Neural progenitor cell (in vitro differentiated cells): ENCODE measurements at regions not wholly inside any gene's neighbourhood (a gene's known extent, or its start where the extent isn't known, plus 50 kb on each side); places are given as distances from the start of the nearest gene placed in this dataset.
"Not testable (repeated sequence)": the region's sequence is repeated elsewhere in the genome, so short reads cannot be mapped to it uniquely, and the experiment has no call there.

ENCODE experiments used
- DNase-seq: peaks from one replicate; pipeline ENCODE4 v3.0.0-alpha.2; 2016; ENCODE audit warnings: low spot score
- H2AFZ ChIP-seq: fragments of 200-600 bp; sonication (generic); replicated peaks from 2 replicates; pipeline ENCODE4 v1.6.1; 2016; ENCODE audit warnings: antibody characterized with exemption
- H3F3A ChIP-seq: fragments of 200-600 bp; sonication (generic); 2 replicates; pipeline ENCODE4 v1.6.1; 2016; ENCODE audit warnings: antibody characterized with exemption, low read depth
- H3K27ac ChIP-seq: fragments of 200-600 bp; sonication (generic); 2 replicates; pipeline ENCODE4 v1.5.1; 2016; ENCODE audit warnings: mild to moderate bottlenecking
- H3K27me3 ChIP-seq: fragments of 200-600 bp; sonication (generic); 2 replicates; pipeline ENCODE4 v1.6.1; 2016; ENCODE audit warnings: mild to moderate bottlenecking, moderate library complexity
- H3K36me3 ChIP-seq: fragments of 200-600 bp; sonication (generic); 2 replicates; pipeline ENCODE4 v1.5.1; 2016
- H3K4me1 ChIP-seq: fragments of 200-600 bp; sonication (generic); 2 replicates; pipeline ENCODE4 v1.6.1; 2016; ENCODE audit warnings: mixed run types
- H3K4me2 ChIP-seq: fragments of 200-600 bp; sonication (generic); 2 replicates; pipeline ENCODE4 v1.6.1; 2016
- H3K4me3 ChIP-seq: fragments of 200-600 bp; sonication (generic); 2 replicates; pipeline ENCODE4 v1.5.1; 2016
- H3K79me2 ChIP-seq: fragments of 200-600 bp; sonication (generic); 2 replicates; pipeline ENCODE4 v1.6.1; 2016; ENCODE audit warnings: low read depth
- H3K9ac ChIP-seq: fragments of 200-600 bp; sonication (generic); 2 replicates; pipeline ENCODE4 v1.6.1; 2016
- H3K9me3 ChIP-seq: fragments of 200-600 bp; sonication (generic); 2 replicates; pipeline ENCODE4 v1.5.1; 2016; ENCODE audit warnings: low read depth
- H4K20me1 ChIP-seq: fragments of 200-600 bp; sonication (generic); 2 replicates; pipeline ENCODE4 v1.6.1; 2016; ENCODE audit warnings: low read depth
- H3K27ac Mint-ChIP-seq: 3 replicates; pipeline ENCODE4 v1.8.0; 2021; ENCODE audit warnings: mixed read lengths
- H3K27me3 Mint-ChIP-seq: 2 replicates; pipeline ENCODE4 v1.8.0; 2022; ENCODE audit warnings: low read depth, mild to moderate bottlenecking, inconsistent platforms, moderate library complexity, mixed read lengths; ENCODE audit not compliant: insufficient read depth
- H3K36me3 Mint-ChIP-seq: 3 replicates; pipeline ENCODE4 v1.8.0; 2021; ENCODE audit warnings: mixed read lengths
- H3K4me1 Mint-ChIP-seq: 3 replicates; pipeline ENCODE4 v1.8.0; 2021; ENCODE audit warnings: mixed read lengths
- H3K4me3 Mint-ChIP-seq: 3 replicates; pipeline ENCODE4 v1.8.0; 2021; ENCODE audit warnings: mild to moderate bottlenecking, moderate library complexity, mixed read lengths
- H3K9me3 Mint-ChIP-seq: 3 replicates; pipeline ENCODE4 v1.8.0; 2020; ENCODE audit warnings: mixed read lengths
- CTCF ChIP-seq: fragments of 200-600 bp; sonication (generic); IDR thresholded peaks from 2 replicates; pipeline ENCODE4 v1.5.1; 2017; ENCODE audit warnings: antibody characterized with exemption, mild to moderate bottlenecking
- EZH2 ChIP-seq: fragments of 200-600 bp; sonication (generic); IDR thresholded peaks from 2 replicates; pipeline ENCODE4 v1.6.1; 2017; ENCODE audit warnings: antibody characterized with exemption, mild to moderate bottlenecking, moderate library complexity
- EZH2phosphoT487 ChIP-seq: fragments of 200-600 bp; sonication (generic); IDR thresholded peaks from 2 replicates; pipeline ENCODE4 v1.6.1; 2017; ENCODE audit warnings: antibody characterized with exemption

- H3K27ac Mint-ChIP-seq: no peak overlapping the region
- H3F3A ChIP-seq: no peaks in the 10 kb centered on the region
These were observed 120.4 kb upstream of the PDE7B start for GRCh38 chr6:135731116-135731515.

GRCh38 chr6:135736351-135736750 lies 115.2 kb upstream of the PDE7B start:
- not testable (repeated sequence) for H3K36me3 ChIP-seq, H3F3A ChIP-seq, H3K4me3 ChIP-seq, H4K20me1 ChIP-seq, H3K9me3 Mint-ChIP-seq, H3K27ac Mint-ChIP-seq, H3K36me3 Mint-ChIP-seq, H3K9ac ChIP-seq, DNase-seq, H3K4me1 Mint-ChIP-seq, H3K4me2 ChIP-seq, H2AFZ ChIP-seq, H3K4me3 Mint-ChIP-seq, H3K27me3 ChIP-seq, H3K4me1 ChIP-seq, H3K9me3 ChIP-seq, H3K79me2 ChIP-seq, H3K27ac ChIP-seq, H3K27me3 Mint-ChIP-seq

More at GRCh38 chr6:135731116-135731515, 120.4 kb upstream of the PDE7B start:
- Mint-ChIP-seq H3K9me3 (peaks cover 7% of the 10 kb centered on the region), H3K4me1 (no peaks in the 10 kb centered on the region), H3K4me3 (no peak overlapping the region), H3K36me3 (no peaks in the 10 kb centered on the region), H3K27me3 (peaks cover 3% of the 10 kb centered on the region)
- no peak overlapping the region for H3K4me2 ChIP-seq
- H3K9me3 ChIP-seq: no peaks in the 10 kb centered on the region
- no peaks in the 10 kb centered on the region for H4K20me1 ChIP-seq
- no peaks in the 10 kb centered on the region for H3K27me3 ChIP-seq
- DNase-seq: no peak
- no peaks in the 10 kb centered on the region for H3K36me3 ChIP-seq
- H2AFZ ChIP-seq: no peak overlapping the region
- TF ChIP-seq EZH2phosphoT487: no peak
- no peak for TF ChIP-seq CTCF
- TF ChIP-seq EZH2: no peak
- H3K4me3 ChIP-seq: no peak overlapping the region
- no peak overlapping the region for H3K9ac ChIP-seq
- H3K79me2 ChIP-seq: no peaks in the 10 kb centered on the region
- H3K4me1 ChIP-seq: no peaks in the 10 kb centered on the region
- H3K27ac ChIP-seq: no peak overlapping the region

GRCh38 chr6:135738636-135739035 lies 112.9 kb upstream of the PDE7B start:
- Histone ChIP-seq H3K27me3 (no peaks in the 10 kb centered on the region), H2AFZ (no peak overlapping the region), H3K9ac (no peak overlapping the region), H3K36me3 (no peaks in the 10 kb centered on the region), H3K4me1 (no peaks in the 10 kb centered on the region), H3K4me2 (no peak overlapping the region), H3K79me2 (no peaks in the 10 kb centered on the region), H4K20me1 (no peaks in the 10 kb centered on the region), H3K27ac (no peak overlapping the region), H3K9me3 (no peaks in the 10 kb centered on the region), H3F3A (no peaks in the 10 kb centered on the region), H3K4me3 (no peak overlapping the region)
- Mint-ChIP-seq H3K4me1 (no peaks in the 10 kb centered on the region), H3K36me3 (no peaks in the 10 kb centered on the region), H3K27me3 (peaks cover 2% of the 10 kb centered on the region), H3K4me3 (no peak overlapping the region), H3K9me3 (no peaks in the 10 kb centered on the region), H3K27ac (no peak overlapping the region)
- no peak for DNase-seq
- no peak for TF ChIP-seq CTCF
- no peak for TF ChIP-seq EZH2phosphoT487
- TF ChIP-seq EZH2: no peak

- H3K36me3 Mint-ChIP-seq: no peaks in the 10 kb centered on the region
- Histone ChIP-seq H3K79me2 (no peaks in the 10 kb centered on the region), H2AFZ (no peak overlapping the region), H3K27ac (no peak overlapping the region), H3K4me1 (no peaks in the 10 kb centered on the region), H4K20me1 (no peaks in the 10 kb centered on the region), H3K36me3 (no peaks in the 10 kb centered on the region), H3K9me3 (no peaks in the 10 kb centered on the region), H3K27me3 (no peaks in the 10 kb centered on the region), H3K9ac (no peak overlapping the region), H3F3A (no peaks in the 10 kb centered on the region), H3K4me2 (no peak overlapping the region), H3K4me3 (no peak overlapping the region)
- no peak overlapping the region for H3K4me3 Mint-ChIP-seq
- no peaks in the 10 kb centered on the region for H3K4me1 Mint-ChIP-seq
- peaks cover 2% of the 10 kb centered on the region for H3K27me3 Mint-ChIP-seq
- no peak for DNase-seq
- TF ChIP-seq EZH2 (no peak), EZH2phosphoT487 (no peak), CTCF (no peak)
- H3K27ac Mint-ChIP-seq: no peak overlapping the region
- H3K9me3 Mint-ChIP-seq: no peaks in the 10 kb centered on the region
These were observed 112.2 kb upstream of the PDE7B start for GRCh38 chr6:135739288-135739687.
